K562 (cell line): ENCODE measurements at regions not wholly inside any gene's neighbourhood (a gene's known extent, or its start where the extent isn't known, plus 50 kb on each side); places are given as distances from the start of the nearest gene placed in this dataset.

Experiments used
- GATA2 ChIP-seq: sonication (generic); formaldehyde crosslinking; IDR thresholded peaks from 2 replicates; pipeline ENCODE4 v1.4.0; 2020; ENCODE audit warnings: mild to moderate bottlenecking, missing genetic modification reagents
- HNRNPL ChIP-seq: fragments of 200-400 bp; formaldehyde crosslinking; IDR thresholded peaks from 2 replicates; pipeline ENCODE4 v1.6.1; 2017; ENCODE audit warnings: low read depth, mild to moderate bottlenecking, low read length
- SREBF2 ChIP-seq: sonication (generic); formaldehyde crosslinking; IDR thresholded peaks from 2 replicates; pipeline ENCODE4 v1.4.0; 2020; ENCODE audit warnings: mild to moderate bottlenecking, missing genetic modification reagents
- TSC22D4 ChIP-seq: fragments of 450-650 bp; IDR thresholded peaks from 2 replicates; pipeline ENCODE4 v1.6.1; 2016; ENCODE audit warnings: missing genetic modification characterization, missing biosample characterization, control low read depth
- ZEB2 ChIP-seq: fragments of 450-650 bp; IDR thresholded peaks from 2 replicates; pipeline ENCODE4 v1.6.1; 2016
- ZNF143 ChIP-seq: sonication (generic); formaldehyde crosslinking; IDR thresholded peaks from 2 replicates; pipeline ENCODE4 v1.9.0; 2022; ENCODE audit warnings: mild to moderate bottlenecking, missing genetic modification reagents
- ZNF3 ChIP-seq: fragments of 250-450 bp; sonication (Bioruptor Pico); IDR thresholded peaks from 2 replicates; pipeline ENCODE4 v1.5.0; 2021; ENCODE audit warnings: mild to moderate bottlenecking, moderate library complexity
- TF ChIP-seq, protein P1 (sequence below): fragments of 450-650 bp; IDR thresholded peaks from 2 replicates; pipeline ENCODE4 v1.6.1; 2016; ENCODE audit warnings: mild to moderate bottlenecking, moderate library complexity
- TF ChIP-seq, protein P2 (sequence below), 3 experiments: IDR thresholded peaks in 2 of 3; conservative IDR thresholded peaks in 1 of 3; 2 replicates each; pipeline ENCODE4 v1.5.1; 2011 to 2012; ENCODE audit warnings: low read length in 3 of 3, mild to moderate bottlenecking in 3 of 3, control low read depth in 2 of 3, improper control_type of control experiment in 1 of 3, inconsistent platforms in 1 of 3, low read depth in 1 of 3, mixed read lengths in 1 of 3, moderate library complexity in 1 of 3; ENCODE audit not compliant: insufficient read depth in 2 of 3
- TF ChIP-seq, protein P3 (sequence below), 2 experiments: fragments of 150-350 bp in 1 of 2; IDR thresholded peaks; 2 replicates each; pipeline ENCODE4 v1.6.1; 2012 to 2016; ENCODE audit warnings: low read depth in 2 of 2, low read length in 2 of 2, mild to moderate bottlenecking in 1 of 2, moderate library complexity in 1 of 2

DNA sequence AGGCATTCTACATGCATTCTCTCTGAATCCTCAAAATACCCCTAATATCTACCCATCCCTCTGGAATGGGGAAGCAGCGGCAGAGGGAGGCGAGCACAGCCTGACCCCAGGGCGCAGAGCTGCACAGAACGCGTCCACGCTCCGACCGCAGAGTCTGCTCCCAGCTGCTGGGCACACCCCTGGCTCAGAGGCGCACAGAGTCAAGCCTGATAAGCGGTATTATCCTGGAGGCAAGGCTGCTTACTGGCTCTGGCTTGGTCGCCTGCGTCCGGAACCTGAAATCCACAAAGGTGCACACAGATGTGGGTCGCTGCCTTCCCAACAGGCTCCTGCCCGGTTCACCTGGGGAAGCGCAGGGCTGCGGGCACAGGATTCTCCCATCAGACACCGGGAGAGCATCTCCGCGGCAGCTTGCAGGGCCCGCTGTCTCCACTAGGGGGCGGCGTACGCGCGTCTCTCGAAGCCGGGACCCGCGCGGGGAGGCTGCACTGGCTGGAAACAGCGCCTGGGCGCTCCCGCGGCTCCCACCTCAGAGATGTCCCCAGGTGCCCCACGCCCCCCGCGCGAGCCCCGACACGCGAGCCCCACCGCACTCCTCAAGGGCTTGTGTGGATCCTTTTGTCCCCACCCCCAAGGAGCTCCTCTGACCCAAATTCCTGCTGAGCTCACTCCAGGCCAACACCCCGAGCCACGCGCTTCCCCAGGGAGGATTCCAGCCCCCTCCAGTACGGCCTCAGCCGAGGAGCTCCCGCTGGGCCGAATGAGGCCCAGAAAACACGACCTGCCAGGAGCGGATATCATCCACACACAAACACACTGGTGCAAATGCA, 120.1 kb upstream of the FZD10 start (continued):
- TF ChIP-seq, protein P1, sequence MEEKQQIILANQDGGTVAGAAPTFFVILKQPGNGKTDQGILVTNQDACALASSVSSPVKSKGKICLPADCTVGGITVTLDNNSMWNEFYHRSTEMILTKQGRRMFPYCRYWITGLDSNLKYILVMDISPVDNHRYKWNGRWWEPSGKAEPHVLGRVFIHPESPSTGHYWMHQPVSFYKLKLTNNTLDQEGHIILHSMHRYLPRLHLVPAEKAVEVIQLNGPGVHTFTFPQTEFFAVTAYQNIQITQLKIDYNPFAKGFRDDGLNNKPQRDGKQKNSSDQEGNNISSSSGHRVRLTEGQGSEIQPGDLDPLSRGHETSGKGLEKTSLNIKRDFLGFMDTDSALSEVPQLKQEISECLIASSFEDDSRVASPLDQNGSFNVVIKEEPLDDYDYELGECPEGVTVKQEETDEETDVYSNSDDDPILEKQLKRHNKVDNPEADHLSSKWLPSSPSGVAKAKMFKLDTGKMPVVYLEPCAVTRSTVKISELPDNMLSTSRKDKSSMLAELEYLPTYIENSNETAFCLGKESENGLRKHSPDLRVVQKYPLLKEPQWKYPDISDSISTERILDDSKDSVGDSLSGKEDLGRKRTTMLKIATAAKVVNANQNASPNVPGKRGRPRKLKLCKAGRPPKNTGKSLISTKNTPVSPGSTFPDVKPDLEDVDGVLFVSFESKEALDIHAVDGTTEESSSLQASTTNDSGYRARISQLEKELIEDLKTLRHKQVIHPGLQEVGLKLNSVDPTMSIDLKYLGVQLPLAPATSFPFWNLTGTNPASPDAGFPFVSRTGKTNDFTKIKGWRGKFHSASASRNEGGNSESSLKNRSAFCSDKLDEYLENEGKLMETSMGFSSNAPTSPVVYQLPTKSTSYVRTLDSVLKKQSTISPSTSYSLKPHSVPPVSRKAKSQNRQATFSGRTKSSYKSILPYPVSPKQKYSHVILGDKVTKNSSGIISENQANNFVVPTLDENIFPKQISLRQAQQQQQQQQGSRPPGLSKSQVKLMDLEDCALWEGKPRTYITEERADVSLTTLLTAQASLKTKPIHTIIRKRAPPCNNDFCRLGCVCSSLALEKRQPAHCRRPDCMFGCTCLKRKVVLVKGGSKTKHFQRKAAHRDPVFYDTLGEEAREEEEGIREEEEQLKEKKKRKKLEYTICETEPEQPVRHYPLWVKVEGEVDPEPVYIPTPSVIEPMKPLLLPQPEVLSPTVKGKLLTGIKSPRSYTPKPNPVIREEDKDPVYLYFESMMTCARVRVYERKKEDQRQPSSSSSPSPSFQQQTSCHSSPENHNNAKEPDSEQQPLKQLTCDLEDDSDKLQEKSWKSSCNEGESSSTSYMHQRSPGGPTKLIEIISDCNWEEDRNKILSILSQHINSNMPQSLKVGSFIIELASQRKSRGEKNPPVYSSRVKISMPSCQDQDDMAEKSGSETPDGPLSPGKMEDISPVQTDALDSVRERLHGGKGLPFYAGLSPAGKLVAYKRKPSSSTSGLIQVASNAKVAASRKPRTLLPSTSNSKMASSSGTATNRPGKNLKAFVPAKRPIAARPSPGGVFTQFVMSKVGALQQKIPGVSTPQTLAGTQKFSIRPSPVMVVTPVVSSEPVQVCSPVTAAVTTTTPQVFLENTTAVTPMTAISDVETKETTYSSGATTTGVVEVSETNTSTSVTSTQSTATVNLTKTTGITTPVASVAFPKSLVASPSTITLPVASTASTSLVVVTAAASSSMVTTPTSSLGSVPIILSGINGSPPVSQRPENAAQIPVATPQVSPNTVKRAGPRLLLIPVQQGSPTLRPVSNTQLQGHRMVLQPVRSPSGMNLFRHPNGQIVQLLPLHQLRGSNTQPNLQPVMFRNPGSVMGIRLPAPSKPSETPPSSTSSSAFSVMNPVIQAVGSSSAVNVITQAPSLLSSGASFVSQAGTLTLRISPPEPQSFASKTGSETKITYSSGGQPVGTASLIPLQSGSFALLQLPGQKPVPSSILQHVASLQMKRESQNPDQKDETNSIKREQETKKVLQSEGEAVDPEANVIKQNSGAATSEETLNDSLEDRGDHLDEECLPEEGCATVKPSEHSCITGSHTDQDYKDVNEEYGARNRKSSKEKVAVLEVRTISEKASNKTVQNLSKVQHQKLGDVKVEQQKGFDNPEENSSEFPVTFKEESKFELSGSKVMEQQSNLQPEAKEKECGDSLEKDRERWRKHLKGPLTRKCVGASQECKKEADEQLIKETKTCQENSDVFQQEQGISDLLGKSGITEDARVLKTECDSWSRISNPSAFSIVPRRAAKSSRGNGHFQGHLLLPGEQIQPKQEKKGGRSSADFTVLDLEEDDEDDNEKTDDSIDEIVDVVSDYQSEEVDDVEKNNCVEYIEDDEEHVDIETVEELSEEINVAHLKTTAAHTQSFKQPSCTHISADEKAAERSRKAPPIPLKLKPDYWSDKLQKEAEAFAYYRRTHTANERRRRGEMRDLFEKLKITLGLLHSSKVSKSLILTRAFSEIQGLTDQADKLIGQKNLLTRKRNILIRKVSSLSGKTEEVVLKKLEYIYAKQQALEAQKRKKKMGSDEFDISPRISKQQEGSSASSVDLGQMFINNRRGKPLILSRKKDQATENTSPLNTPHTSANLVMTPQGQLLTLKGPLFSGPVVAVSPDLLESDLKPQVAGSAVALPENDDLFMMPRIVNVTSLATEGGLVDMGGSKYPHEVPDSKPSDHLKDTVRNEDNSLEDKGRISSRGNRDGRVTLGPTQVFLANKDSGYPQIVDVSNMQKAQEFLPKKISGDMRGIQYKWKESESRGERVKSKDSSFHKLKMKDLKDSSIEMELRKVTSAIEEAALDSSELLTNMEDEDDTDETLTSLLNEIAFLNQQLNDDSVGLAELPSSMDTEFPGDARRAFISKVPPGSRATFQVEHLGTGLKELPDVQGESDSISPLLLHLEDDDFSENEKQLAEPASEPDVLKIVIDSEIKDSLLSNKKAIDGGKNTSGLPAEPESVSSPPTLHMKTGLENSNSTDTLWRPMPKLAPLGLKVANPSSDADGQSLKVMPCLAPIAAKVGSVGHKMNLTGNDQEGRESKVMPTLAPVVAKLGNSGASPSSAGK, result no peak
- TF ChIP-seq GATA2 (CRISPR knock-in tag) (no peak), ZNF143 (CRISPR knock-in tag) (peak; percentile 65), ZEB2 (no peak), ZNF3 (no peak), HNRNPL (no peak), TSC22D4 (tag) (no peak), SREBF2 (CRISPR knock-in tag) (no peak)
- TF ChIP-seq, protein P2, sequence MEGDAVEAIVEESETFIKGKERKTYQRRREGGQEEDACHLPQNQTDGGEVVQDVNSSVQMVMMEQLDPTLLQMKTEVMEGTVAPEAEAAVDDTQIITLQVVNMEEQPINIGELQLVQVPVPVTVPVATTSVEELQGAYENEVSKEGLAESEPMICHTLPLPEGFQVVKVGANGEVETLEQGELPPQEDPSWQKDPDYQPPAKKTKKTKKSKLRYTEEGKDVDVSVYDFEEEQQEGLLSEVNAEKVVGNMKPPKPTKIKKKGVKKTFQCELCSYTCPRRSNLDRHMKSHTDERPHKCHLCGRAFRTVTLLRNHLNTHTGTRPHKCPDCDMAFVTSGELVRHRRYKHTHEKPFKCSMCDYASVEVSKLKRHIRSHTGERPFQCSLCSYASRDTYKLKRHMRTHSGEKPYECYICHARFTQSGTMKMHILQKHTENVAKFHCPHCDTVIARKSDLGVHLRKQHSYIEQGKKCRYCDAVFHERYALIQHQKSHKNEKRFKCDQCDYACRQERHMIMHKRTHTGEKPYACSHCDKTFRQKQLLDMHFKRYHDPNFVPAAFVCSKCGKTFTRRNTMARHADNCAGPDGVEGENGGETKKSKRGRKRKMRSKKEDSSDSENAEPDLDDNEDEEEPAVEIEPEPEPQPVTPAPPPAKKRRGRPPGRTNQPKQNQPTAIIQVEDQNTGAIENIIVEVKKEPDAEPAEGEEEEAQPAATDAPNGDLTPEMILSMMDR (IDR thresholded peaks at IDR 0.05 in 2 of 3, conservative IDR thresholded peaks at IDR 0.05 in 1 of 3; ENCODE audit: insufficient read depth in 2 of 3, low read depth in 1 of 3, low read length in 3 of 3), result peak; percentile 48 to 62 (median 56)
- TF ChIP-seq, protein P3, sequence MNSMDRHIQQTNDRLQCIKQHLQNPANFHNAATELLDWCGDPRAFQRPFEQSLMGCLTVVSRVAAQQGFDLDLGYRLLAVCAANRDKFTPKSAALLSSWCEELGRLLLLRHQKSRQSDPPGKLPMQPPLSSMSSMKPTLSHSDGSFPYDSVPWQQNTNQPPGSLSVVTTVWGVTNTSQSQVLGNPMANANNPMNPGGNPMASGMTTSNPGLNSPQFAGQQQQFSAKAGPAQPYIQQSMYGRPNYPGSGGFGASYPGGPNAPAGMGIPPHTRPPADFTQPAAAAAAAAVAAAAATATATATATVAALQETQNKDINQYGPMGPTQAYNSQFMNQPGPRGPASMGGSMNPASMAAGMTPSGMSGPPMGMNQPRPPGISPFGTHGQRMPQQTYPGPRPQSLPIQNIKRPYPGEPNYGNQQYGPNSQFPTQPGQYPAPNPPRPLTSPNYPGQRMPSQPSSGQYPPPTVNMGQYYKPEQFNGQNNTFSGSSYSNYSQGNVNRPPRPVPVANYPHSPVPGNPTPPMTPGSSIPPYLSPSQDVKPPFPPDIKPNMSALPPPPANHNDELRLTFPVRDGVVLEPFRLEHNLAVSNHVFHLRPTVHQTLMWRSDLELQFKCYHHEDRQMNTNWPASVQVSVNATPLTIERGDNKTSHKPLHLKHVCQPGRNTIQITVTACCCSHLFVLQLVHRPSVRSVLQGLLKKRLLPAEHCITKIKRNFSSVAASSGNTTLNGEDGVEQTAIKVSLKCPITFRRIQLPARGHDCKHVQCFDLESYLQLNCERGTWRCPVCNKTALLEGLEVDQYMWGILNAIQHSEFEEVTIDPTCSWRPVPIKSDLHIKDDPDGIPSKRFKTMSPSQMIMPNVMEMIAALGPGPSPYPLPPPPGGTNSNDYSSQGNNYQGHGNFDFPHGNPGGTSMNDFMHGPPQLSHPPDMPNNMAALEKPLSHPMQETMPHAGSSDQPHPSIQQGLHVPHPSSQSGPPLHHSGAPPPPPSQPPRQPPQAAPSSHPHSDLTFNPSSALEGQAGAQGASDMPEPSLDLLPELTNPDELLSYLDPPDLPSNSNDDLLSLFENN (IDR thresholded peaks at IDR 0.05; ENCODE audit: low read depth in 2 of 2, low read length in 2 of 2), result no peak
